ENCODE measurements at regions not wholly inside any gene's neighbourhood (a gene's known extent, or its start where the extent isn't known, plus 50 kb on each side); places are given as distances from the start of the nearest gene placed in this dataset.
"Not testable (repeated sequence)": the region's sequence is repeated elsewhere in the genome, so short reads cannot be mapped to it uniquely, and the experiment has no call there.

DNA sequence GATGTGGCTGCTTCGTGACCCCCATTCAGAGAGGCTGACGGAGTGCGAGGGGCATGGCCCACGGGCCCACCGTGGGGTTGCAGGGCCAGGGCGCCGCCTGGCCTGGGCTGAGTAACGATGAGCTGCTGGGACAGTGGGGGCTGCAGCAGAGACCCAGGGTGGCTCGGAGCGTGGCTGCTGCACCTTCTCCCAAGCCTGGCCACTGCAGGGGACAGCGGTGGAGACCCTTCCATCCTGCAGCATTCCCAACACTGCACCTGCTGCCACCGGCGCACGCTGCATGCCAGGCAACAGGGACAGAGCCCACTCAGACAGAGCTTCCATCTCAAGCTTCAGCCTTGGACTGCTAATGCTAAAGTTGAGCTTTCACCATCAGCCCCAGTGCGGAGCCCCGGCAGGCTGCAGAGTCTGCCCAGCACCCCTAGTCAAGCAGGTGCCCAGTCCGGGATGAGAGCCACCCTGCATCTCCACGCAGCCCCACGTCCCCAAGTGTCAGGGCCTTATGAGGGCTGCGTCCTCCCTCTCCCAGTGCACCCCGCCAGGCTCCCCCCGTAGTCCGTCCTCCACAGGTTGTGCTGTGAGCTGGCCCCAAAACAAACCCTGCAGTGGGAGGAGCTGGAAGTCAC, 89.4 kb upstream of the AFDN start:
- no peak for DNase-seq

DNA sequence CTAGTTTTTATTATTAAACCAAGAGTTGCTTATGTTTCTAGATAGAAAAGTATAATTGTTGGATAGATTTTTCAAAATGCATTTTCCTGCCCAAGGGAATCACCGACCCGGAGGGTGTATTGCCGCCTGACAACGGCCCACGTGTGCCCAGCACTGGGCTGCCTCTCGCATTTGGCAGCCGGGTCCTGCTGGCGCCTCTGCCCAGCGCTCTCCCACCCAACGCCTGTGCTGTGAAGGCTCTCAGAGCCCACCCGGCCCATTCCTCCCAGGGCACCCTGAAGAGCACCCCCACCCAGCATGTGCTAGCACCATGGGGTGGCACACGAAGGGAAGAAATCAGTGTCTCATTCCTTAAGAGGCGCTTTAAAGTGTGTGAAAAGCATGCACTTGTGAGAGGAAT, 88.3 kb upstream of the AFDN start:
- DNase-seq = no peak

DNA sequence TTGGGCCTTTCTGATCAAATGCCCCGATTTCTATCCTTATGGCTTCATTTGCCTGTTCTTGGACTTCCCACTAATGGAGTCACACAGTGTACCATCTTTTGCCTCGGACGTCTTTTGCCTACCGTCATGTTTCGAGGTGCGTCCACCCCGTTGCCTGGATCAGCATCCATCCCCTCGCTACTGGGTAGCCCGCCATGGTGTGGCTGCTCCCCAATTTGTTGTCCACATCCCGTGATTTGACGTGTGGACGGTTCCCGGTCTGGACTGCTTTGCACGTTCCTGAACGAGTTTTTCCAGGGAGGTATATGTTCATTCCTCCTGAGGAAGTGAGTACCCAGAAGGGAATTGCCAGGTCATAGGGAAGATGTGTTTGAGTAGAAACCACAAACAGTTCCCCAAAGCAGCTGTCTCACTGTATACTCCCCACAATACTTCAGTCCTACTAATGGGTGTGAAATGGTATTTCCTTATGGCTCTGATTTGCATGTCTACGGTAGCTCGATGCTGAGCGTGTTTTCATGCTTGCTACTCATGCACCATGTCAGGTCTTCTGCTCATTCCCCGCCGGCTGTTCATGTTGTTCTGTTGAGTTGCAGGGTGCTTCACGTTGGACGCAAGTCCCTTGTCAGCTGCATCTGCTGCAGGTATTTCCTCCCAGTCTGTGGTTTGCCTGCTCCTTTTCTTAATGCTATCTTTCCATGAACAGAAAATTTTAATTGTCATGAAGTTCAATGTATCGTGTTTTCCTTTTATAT, 86.8 kb upstream of the AFDN start:
- DNase-seq = no peak

DNA sequence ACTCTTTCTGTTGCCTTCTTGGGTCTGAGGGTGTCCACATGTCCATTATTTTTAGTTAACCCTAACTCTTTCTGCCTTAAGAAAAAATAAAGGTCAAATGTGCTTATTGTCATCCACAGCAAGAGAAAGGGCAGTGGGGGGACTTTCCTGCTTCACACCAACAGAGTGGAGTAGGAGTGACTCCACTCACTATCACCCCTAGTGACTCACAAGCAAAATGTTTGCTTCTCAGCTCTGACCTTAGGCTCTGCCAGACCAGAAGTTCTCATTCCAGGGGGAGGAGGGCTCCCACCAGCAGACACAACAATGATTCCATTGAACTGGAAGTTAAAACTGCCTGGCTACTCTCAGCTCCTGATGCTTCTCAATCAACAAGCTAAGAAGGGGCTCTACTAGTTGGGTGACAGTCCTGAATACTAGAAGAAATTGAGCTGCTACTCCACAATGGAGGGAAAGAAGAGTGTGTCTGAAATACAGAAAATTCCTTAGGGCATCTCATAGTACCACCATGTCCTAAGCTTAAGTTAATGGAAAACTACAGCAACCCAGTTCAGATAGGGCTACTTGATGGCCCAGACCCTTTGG, 83.9 kb upstream of the AFDN start:
- DNase-seq = no peak

DNA sequence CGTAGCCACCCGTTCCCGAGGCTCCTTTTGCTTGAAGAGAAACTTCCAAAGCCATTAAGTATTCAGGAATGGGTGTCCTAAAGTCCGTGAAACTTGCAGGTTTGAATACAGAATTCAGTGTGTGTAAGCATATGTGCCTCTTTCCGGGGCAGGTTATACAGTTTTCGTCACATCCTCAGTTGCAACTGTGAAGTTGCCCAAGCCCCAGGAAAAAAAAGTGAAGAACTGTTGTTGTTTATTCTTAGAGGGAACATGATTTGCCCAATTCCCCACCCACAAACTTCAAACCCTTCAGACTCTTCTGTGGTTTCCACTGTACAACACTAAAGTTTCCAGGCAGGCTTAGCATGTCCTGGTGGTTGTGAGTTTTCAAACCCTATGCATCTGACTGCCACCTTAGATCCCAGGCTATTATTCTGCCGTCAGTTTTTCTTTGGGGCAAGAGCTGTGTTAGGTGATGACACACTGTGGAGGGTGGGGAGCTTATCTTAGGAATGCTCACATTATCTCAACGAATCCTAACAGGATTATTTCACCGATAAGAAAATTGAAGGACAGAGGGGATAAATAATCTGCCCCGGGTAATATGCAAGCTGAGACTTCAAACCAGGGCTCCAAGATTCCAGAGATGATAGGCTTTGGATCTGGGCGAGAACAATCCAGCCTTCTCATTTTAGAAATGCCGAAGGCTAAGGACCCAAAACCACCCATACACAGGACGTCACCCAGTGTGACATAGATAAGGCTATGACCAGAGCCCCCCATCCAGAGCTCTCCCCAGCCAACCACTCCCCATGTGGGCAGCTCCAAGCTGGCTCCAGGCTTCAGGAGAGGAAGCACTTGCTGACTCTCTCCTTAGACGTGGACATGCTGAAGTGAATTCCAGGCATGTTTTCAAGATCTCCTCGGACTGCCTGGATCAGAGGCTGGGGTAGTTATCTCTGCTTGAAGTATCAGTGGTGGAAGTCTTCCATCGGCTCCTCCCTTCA, 81.7 kb upstream of the AFDN start:
- DNase-seq = no peak

DNA sequence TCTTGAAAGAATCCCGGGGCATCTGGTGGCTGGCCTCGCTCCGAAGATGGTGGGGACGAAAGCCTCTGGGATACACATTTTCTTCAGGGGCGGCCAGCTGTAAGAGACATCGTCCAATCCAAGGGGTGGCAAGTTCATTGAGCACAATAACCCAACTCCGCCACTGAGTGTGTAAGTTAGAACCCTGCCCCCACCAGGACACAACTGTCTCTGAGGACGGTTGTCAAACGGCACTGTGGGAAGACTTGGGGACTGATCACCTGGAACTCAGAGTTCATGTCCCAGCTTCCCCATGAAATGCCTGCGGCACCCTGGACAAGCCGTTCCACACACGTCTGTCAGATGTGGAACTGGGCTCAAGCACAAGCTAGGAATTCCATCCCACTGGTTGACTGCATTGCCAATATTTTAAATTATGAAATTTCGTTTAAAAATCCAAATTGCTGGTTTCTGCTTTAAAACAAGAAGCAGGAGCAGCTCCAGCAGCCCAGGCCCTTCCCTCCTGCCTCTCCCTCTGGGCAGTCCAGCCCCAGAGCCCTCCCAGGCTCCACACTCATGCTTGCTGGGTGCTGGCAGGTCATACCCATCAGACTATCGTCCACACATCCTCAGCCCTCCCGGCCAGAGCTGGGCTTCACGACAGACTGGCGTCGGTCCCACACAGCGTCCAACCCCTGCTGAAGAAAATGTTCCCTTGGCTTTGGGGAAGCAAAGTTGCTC, 80.9 kb upstream of the AFDN start:
- no peak for DNase-seq

DNA sequence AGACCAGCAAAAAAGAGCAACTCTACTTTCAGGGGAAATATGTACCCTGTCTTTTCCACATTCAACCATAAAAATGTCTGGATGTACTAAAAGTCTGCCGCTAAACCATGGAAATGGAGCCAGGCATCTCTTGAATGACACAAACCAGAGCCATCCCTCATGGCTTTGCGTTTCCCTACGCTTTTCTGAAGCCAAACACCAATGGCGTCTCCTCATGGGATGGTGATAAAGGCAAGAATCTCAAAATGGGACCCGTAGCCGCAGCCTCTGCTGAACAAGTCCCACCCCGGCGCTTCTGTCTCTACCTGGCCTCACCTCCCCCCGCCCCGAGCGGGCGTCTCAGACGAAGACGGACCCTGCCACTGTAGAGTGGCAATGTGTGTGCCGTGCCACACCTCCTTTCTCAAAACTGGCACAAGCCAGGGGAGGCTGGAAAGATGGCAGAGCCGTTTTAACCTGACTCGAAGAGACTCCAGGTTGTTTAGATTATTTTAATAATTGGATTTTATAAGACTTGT, 80.3 kb upstream of the AFDN start:
- no peak for DNase-seq

DNA sequence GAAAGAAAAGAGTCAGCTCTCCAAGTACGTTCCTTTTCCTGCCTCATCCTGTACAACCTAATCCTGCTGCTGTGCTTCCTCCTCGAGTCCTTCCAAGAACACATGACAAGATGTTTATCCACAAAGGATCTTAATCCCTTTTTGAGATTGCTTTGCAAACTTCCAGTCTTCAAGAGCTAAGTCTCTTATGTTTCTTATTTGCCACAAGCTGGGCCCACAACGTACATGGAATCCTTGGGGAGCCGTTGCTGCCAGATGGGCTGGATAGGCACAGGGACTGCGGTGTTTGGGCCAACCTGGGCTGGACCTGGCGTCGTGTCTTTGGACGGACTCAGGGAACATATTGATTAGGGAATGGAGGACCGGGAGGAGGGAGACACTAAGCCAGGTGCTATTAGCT, 79.7 kb upstream of the AFDN start:
- DNase-seq = no peak

DNA sequence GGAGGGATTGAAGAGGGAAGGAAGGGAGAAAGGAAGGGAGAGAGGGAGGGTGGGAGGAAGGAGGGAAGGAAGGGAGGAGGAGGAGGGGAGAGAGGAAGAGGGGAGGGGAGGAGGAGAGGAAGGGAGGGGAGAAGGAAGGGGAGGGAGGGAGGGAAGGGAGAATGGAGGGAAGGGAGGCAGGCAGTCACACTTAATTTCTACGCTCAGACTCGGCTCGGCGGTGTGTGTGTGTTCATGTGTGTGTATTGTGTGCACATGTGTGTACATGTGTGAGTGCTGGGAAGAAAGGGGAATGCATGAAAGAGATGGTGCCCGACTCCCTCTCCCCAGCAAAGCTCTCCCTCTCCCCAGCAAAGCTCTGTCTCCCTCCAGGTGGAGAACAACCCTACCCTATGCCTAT, 79.1 kb upstream of the AFDN start:
- DNase-seq = no peak

DNA sequence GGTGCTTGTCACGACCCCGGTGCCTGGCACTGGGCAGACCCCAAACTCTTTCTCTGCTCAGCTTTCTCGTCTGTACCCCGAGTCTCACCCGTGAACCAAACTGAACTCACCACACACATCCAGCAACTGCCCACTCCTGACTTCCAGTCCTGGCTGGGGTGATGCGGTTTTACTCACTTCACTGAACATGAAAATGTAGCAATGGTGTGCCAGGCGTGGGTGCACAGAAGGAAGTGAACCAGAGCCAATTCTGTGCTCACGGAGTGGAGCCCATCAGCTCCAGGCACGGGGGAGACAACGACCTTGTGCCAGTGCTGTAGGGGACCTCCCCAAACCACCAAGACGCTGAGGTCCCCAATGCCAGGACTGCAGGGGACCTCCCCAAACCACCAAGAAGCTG, 78.7 kb upstream of the AFDN start:
- DNase-seq = no peak

DNA sequence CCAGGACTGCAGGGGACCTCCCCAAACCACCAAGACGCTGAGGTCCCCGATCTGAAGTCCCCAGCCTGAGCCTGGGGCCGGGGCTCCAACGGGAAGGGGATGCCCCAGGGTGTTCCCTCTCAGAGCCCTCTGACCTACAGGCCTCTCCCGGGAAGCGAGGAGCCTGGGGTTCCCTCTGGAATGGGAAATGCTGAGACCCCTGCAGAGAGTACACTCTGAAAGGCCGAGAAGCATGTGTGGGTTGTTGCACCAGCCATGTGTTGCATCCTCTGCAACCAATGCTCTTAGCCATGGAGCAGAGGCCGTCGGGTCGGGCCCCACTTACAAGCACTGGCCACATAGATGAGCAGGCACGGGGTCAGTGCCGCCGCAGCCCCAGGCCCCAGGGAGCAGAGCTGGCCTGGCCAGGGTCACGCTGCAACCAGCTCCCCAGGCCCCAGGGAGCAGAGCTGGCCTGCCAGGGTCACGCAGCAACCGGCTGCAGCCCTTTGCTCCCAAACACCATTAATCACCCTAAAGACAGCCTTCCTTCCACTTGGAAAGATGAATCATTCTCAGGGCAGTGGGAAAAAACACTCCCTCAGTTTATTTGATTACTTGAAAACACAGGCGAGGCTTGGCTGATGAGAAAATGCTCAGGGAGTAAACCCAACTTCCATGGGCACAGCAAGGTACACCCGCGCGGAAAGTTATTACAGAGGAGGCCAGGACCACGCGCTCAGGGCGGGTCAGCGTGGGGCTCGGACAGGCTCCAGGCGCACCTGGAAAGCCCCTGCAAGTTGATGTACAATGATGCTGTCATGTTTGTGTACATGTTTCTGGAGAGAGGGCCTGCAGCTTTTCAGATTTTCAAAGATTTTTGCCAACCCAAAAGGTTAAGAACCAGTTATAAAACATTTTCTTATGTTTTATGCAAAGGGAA, 78.0 kb upstream of the AFDN start:
- no peak for DNase-seq

DNA sequence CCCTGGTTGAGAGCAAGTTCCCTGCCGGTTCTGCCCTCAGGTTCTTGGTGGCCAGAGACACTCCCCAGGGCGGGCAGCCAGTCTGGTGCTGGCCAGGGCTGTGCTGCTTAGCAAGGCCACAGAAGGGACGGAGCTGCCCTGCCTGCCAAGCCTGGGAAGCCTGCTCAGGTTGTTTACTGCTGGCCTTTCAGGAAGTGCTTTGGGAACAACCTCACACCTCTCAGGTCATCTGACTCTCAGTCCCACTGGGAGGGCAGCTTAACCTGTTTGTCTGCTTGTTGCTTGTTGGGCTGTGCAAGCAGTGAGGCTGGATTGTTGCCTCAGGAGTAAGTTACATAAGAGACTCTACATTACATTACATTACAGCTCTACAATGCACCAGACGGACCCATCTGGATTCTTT, 75.8 kb upstream of the AFDN start:
- no peak for DNase-seq

DNA sequence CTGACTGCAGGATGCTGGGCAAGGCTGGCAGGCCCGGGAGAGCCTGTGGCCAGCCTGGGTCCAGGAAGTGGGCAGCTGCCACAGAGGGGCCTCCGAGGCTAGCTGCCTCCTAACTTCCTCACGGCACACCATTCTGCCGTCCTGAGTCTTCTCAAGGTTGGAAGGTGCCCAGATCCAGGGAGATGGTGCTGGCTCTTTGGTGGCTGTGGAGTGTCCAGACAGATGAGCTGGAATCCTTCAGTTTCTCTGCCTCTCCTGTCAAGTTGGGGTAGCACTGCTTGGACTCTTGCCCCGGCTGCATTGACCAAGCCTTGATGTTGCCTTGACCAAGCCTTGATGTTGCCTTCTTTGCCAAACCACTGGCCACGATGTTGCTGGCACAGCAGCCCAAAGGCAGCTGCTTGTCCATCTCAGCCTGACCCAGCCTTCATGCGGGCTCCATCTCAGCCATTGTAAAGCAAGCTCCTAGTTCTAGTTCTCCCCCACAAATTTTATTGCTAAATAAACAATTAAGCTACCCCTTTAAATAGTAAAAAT, 75.1 kb upstream of the AFDN start:
- DNase-seq = no peak

DNA sequence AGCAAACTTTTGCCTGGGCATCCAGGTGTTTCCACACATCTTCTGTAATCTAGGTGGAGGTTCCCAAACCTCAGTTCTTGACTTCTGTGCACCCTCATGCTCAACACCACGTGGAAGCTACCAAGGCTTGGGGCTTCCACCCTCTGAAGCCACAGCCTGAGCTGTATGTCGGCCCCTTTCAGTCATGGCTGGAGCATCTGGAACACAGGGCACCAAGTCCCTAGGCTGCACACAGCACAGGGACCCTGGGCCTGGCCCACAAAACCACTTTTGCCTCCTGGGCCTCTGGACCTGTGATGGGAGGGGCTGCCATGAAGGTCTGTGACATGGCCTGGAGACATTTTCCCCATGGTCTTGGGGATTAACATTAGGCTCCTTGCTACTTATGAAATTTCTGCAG, 73.4 kb upstream of the AFDN start:
- DNase-seq = not testable (repeated sequence)

DNA sequence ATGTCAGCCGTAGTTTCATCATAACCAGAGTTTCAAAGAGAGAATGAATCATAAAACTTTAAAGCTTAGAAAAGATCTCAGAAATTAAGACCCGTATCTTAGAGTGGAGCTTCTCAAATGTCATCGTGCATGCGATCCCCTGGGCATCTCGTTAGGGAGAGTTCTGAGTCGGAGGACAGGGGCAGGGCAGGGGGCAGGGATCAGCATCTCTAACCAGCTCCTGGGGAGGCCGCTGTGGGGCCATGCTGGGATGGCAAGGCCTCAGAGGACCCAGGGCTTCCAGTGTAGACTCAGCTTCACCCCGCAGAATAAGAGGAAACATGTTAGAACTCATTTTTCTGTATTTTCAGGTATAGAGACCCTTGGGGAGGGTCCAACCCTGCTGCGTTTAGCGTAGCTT, 72.0 kb upstream of the AFDN start:
- no peak for DNase-seq

DNA sequence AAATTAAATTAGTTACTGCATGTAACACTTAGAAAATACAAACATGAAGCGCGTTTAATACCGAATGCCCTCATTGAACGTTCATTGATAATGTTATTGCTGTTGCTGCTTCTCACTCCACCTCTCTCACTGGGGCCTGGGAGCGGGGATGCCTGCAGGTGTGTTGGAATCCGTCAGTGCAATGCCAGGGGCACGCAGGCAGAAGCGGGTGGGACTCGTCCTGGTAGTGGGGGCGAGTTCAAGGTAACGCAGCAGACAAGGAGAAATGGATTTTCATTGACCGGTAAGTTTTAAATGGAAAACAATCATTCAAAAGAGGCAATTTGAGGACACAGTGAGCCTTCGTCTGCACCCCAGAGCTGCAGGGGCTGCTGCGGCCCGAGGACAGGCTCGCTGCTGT, 71.2 kb upstream of the AFDN start:
- no peak for DNase-seq

DNA sequence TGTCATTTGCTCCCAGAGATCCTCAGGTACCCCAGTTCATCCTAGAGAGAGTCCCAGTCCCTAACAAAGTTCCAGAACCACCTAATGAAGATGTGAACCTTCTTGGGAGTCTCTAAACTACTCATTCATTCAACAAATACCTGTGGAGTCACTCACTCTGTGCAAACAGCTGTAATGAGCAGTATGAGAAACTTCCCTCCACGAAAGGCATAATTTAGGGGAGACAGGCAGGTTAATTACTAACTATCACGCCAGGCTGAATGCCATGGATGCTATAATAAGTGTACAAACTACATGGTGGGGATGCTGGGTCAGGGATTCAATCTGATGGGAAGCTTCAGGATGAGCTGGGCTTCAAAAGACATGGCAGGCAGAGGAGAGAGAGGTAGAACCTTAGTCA, 70.1 kb upstream of the AFDN start:
- no peak for DNase-seq

DNA sequence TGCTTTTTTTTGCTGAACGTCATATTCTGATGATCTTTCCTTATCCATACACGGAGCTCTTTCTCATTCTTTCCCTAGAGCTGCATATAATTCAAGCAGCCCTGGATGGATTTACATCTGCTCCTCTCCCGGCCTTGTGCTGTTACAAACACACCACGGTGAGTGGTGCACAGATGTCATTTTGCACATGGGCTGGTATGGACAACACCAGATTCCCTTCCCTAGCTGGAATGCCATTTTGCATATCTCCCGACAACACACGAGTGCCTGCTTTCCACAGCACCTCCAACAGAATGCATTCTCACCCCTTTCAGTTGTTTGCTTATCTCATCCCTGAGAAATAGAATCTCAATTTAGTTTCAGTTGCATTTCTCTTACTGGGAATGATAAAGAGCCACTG, 69.5 kb upstream of the AFDN start:
- DNase-seq = no peak

DNA sequence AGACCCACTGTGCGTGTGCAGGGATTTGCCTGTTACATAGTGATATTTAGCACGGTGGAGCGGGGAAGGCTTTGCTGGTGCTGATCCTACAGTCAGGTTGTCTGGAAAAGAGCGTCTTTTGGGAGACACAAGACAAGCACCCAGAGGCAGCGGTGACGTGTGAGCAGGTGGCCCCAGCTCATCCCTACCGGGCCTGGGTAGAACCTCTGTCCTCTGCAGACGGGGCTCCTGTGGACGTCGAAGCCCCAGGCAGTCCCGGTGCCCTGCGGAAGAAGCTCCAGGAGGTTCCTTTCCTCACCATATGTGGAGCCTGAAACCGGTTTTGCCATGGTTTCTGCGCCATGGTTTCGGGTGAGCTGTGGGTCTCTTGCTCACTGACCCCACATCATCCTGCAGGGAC, 68.9 kb upstream of the AFDN start:
- DNase-seq = no peak

DNA sequence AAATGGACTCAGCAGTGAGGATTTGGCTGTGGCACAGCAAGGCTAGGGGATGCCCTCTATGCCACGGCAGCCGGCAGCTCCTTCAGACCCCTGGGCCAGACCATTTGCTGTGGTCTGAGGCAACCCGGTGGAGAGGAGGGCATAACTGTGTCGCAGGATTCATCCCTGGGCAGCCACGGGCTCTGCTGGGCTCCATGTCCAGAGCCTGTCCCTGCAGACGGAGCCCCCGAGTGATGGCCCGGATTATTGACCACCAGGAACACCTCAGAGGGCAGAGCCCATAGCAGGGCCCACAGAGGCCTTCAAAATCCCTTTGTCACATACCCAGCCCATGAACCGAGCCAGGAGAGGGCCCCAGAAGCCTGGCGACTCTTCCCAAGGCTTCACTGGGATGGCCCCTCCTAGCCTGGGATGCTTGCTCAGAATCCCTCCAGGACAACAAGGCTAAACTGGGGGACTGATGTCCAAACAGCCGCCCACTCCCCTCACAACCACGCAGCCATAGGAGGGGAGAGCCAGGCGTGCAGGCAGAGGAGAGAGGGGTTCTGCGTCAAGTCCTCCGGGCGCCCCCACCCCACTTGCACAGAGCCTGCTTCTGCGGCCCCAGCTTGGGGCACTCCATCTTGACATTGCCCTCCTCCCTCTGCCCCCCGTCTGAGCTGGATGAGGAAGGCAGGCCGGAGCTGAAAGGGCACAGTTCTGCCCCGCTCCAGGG, 68.2 kb upstream of the AFDN start:
- no peak for DNase-seq

Data from fibroblast of upper back skin (primary cell).